GM23338 (cell line): ENCODE measurements at regions not wholly inside any gene's neighbourhood (a gene's known extent, or its start where the extent isn't known, plus 50 kb on each side); places are given as distances from the start of the nearest gene placed in this dataset.

Experiments used
- ATAC-seq: fragments of 200-7000 bp; cut with Tn5 transposase; 3 replicates; pipeline ENCODE4 v1.9.1; 2020
- DNase-seq: peaks from one replicate; pipeline ENCODE4 v3.0.0-alpha.2; 2015; ENCODE audit warnings: low spot score
- H2AFZ ChIP-seq: fragments of 200-600 bp; sonication (generic); 2 replicates; pipeline ENCODE4 v1.8.0; 2016; ENCODE audit warnings: antibody characterized with exemption, mild to moderate bottlenecking, moderate library complexity
- H3F3A ChIP-seq: fragments of 200-600 bp; sonication (generic); replicated peaks from 2 replicates; pipeline ENCODE4 v1.8.0; 2017; ENCODE audit warnings: antibody characterized with exemption, mixed run types, low read depth
- H3K27ac ChIP-seq: fragments of 200-600 bp; sonication (generic); 2 replicates; pipeline ENCODE4 v1.6.1; 2016; ENCODE audit warnings: low read depth
- H3K27me3 ChIP-seq: fragments of 200-600 bp; sonication (generic); 2 replicates; pipeline ENCODE4 v1.8.0; 2016; ENCODE audit warnings: mild to moderate bottlenecking, mixed run types, moderate library complexity; ENCODE audit not compliant: insufficient read depth
- H3K36me3 ChIP-seq: fragments of 200-600 bp; sonication (generic); 2 replicates; pipeline ENCODE4 v1.8.0; 2016; ENCODE audit warnings: mild to moderate bottlenecking; ENCODE audit not compliant: insufficient read depth
- H3K4me1 ChIP-seq: fragments of 200-600 bp; sonication (generic); 2 replicates; pipeline ENCODE4 v1.8.0; 2016; ENCODE audit warnings: mild to moderate bottlenecking, moderate library complexity; ENCODE audit not compliant: insufficient read depth
- H3K4me2 ChIP-seq: fragments of 200-600 bp; sonication (generic); 2 replicates; pipeline ENCODE4 v1.7.1; 2017; ENCODE audit warnings: mixed run types
- H3K4me3 ChIP-seq: fragments of 200-600 bp; sonication (generic); 2 replicates; pipeline ENCODE4 v1.6.1; 2016; ENCODE audit warnings: mixed run types
- H3K79me2 ChIP-seq: fragments of 200-600 bp; sonication (generic); replicated peaks from 2 replicates; pipeline ENCODE4 v1.8.0; 2017; ENCODE audit warnings: mild to moderate bottlenecking; ENCODE audit not compliant: insufficient read depth
- H3K9me2 ChIP-seq: fragments of 200-600 bp; sonication (generic); 2 replicates; pipeline ENCODE4 v1.8.0; 2017; ENCODE audit not compliant: insufficient read depth
- H4K20me1 ChIP-seq: fragments of 200-600 bp; sonication (generic); replicated peaks from 2 replicates; pipeline ENCODE4 v1.8.0; 2017; ENCODE audit warnings: mild to moderate bottlenecking; ENCODE audit not compliant: insufficient read depth
- H3K27ac Mint-ChIP-seq: 2 replicates; pipeline ENCODE4 v1.8.0; 2020; ENCODE audit warnings: inconsistent platforms, mild to moderate bottlenecking, moderate library complexity, mixed read lengths
- H3K27me3 Mint-ChIP-seq: 3 replicates; pipeline ENCODE4 v1.8.0; 2022; ENCODE audit warnings: low read depth, mild to moderate bottlenecking, moderate library complexity, mixed read lengths, inconsistent platforms; ENCODE audit not compliant: insufficient read depth, poor library complexity
- H3K36me3 Mint-ChIP-seq: 3 replicates; pipeline ENCODE4 v1.8.0; 2021; ENCODE audit warnings: low read depth, mild to moderate bottlenecking, inconsistent platforms, moderate library complexity, mixed read lengths
- H3K4me1 Mint-ChIP-seq: 3 replicates; pipeline ENCODE4 v1.8.0; 2020; ENCODE audit warnings: mild to moderate bottlenecking, inconsistent platforms, mixed read lengths
- H3K4me3 Mint-ChIP-seq: 3 replicates; pipeline ENCODE4 v1.8.0; 2021; ENCODE audit warnings: moderate library complexity, mild to moderate bottlenecking, inconsistent platforms, mixed read lengths
- H3K9me3 Mint-ChIP-seq: 3 replicates; pipeline ENCODE4 v1.8.0; 2020; ENCODE audit warnings: moderate library complexity, mild to moderate bottlenecking, inconsistent platforms, mixed read lengths
- CREB1 ChIP-seq: fragments of 250-450 bp; sonication (Bioruptor Pico); IDR thresholded peaks from 2 replicates; pipeline ENCODE4 v1.5.0; 2020; ENCODE audit warnings: low read depth, mild to moderate bottlenecking, moderate library complexity
- EZH2 ChIP-seq: fragments of 200-600 bp; sonication (generic); IDR thresholded peaks from one replicate; pipeline ENCODE4 v1.8.0; 2017; ENCODE audit warnings: antibody characterized with exemption, mild to moderate bottlenecking, low read depth; ENCODE audit not compliant: unreplicated experiment
- EZH2phosphoT487 ChIP-seq: fragments of 200-600 bp; sonication (generic); IDR thresholded peaks from one replicate; pipeline ENCODE4 v1.8.1; 2018; ENCODE audit warnings: antibody characterized with exemption; ENCODE audit not compliant: unreplicated experiment
- JUNB ChIP-seq: IDR thresholded peaks from one replicate; pipeline ENCODE4 v1.6.1; 2016; ENCODE audit warnings: antibody characterized with exemption; ENCODE audit not compliant: unreplicated experiment
- NANOG ChIP-seq: IDR thresholded peaks from 2 replicates; pipeline ENCODE4 v1.6.1; 2016; ENCODE audit warnings: antibody characterized with exemption, borderline replicate concordance
- POLR2AphosphoS5 ChIP-seq: IDR thresholded peaks from 2 replicates; pipeline ENCODE4 v1.6.1; 2016; ENCODE audit warnings: antibody characterized with exemption, low read depth
- STAT1 ChIP-seq: IDR thresholded peaks from one replicate; pipeline ENCODE4 v1.6.1; 2016; ENCODE audit warnings: antibody characterized with exemption; ENCODE audit not compliant: unreplicated experiment
- ZNF114 ChIP-seq: fragments of 250-450 bp; sonication (Bioruptor Pico); IDR thresholded peaks from 2 replicates; pipeline ENCODE4 v1.5.0; 2020; ENCODE audit warnings: mild to moderate bottlenecking, moderate library complexity
- ZNF331 ChIP-seq: fragments of 250-450 bp; sonication (Bioruptor Pico); IDR thresholded peaks from 2 replicates; pipeline ENCODE4 v1.5.0; 2020; ENCODE audit warnings: low read depth, mild to moderate bottlenecking, moderate library complexity
- ZNF462 ChIP-seq: fragments of 250-450 bp; sonication (Bioruptor Pico); IDR thresholded peaks from 2 replicates; pipeline ENCODE4 v1.5.0; 2020; ENCODE audit warnings: mild to moderate bottlenecking, moderate library complexity
- TF ChIP-seq, protein P1 (sequence below): IDR thresholded peaks from 2 replicates; pipeline ENCODE4 v1.6.1; 2016; ENCODE audit warnings: antibody characterized with exemption
- TF ChIP-seq, protein P2 (sequence below): IDR thresholded peaks from one replicate; pipeline ENCODE4 v1.6.1; 2018; ENCODE audit warnings: antibody characterized with exemption; ENCODE audit not compliant: unreplicated experiment
- TF ChIP-seq, protein P3 (sequence below), 2 experiments: fragments of 200-600 bp in 1 of 2; sonication (generic) in 1 of 2; conservative IDR thresholded peaks; 2 replicates each; pipeline versions ENCODE4 v1.5.1 to v1.6.1; 2016 to 2017; ENCODE audit warnings: antibody characterized with exemption in 2 of 2, low read depth in 2 of 2, mild to moderate bottlenecking in 2 of 2, moderate library complexity in 1 of 2

GRCh38 chr2:37746883-37747282 is 75.4 kb upstream of the CDC42EP3 start:
- H3K36me3 ChIP-seq: no peaks in the 10 kb centered on the region
- ATAC-seq (no peak), DNase-seq (no peak)
- no peaks in the 10 kb centered on the region for H3K4me1 ChIP-seq
- no peak overlapping the region for H3K4me3 ChIP-seq
- H3K79me2 ChIP-seq: no peaks in the 10 kb centered on the region
- H3K4me3 Mint-ChIP-seq: no peak overlapping the region
- no peak overlapping the region for H2AFZ ChIP-seq
- H3K27me3 ChIP-seq: no peaks in the 10 kb centered on the region
- peaks cover 2% of the 10 kb centered on the region for H3K27me3 Mint-ChIP-seq
- TF ChIP-seq ZNF114 (CRISPR knock-in tag) (no peak), EZH2phosphoT487 (no peak), EZH2 (no peak), STAT1 (no peak), NANOG (no peak), ZNF331 (CRISPR knock-in tag) (no peak), POLR2AphosphoS5 (no peak), JUNB (no peak), ZNF462 (CRISPR knock-in tag) (no peak), CREB1 (CRISPR knock-in tag) (no peak)
- TF ChIP-seq, protein P1, sequence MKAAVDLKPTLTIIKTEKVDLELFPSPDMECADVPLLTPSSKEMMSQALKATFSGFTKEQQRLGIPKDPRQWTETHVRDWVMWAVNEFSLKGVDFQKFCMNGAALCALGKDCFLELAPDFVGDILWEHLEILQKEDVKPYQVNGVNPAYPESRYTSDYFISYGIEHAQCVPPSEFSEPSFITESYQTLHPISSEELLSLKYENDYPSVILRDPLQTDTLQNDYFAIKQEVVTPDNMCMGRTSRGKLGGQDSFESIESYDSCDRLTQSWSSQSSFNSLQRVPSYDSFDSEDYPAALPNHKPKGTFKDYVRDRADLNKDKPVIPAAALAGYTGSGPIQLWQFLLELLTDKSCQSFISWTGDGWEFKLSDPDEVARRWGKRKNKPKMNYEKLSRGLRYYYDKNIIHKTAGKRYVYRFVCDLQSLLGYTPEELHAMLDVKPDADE: no peak
- TF ChIP-seq, protein P2, sequence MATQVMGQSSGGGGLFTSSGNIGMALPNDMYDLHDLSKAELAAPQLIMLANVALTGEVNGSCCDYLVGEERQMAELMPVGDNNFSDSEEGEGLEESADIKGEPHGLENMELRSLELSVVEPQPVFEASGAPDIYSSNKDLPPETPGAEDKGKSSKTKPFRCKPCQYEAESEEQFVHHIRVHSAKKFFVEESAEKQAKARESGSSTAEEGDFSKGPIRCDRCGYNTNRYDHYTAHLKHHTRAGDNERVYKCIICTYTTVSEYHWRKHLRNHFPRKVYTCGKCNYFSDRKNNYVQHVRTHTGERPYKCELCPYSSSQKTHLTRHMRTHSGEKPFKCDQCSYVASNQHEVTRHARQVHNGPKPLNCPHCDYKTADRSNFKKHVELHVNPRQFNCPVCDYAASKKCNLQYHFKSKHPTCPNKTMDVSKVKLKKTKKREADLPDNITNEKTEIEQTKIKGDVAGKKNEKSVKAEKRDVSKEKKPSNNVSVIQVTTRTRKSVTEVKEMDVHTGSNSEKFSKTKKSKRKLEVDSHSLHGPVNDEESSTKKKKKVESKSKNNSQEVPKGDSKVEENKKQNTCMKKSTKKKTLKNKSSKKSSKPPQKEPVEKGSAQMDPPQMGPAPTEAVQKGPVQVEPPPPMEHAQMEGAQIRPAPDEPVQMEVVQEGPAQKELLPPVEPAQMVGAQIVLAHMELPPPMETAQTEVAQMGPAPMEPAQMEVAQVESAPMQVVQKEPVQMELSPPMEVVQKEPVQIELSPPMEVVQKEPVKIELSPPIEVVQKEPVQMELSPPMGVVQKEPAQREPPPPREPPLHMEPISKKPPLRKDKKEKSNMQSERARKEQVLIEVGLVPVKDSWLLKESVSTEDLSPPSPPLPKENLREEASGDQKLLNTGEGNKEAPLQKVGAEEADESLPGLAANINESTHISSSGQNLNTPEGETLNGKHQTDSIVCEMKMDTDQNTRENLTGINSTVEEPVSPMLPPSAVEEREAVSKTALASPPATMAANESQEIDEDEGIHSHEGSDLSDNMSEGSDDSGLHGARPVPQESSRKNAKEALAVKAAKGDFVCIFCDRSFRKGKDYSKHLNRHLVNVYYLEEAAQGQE: no peak
- TF ChIP-seq, protein P3, sequence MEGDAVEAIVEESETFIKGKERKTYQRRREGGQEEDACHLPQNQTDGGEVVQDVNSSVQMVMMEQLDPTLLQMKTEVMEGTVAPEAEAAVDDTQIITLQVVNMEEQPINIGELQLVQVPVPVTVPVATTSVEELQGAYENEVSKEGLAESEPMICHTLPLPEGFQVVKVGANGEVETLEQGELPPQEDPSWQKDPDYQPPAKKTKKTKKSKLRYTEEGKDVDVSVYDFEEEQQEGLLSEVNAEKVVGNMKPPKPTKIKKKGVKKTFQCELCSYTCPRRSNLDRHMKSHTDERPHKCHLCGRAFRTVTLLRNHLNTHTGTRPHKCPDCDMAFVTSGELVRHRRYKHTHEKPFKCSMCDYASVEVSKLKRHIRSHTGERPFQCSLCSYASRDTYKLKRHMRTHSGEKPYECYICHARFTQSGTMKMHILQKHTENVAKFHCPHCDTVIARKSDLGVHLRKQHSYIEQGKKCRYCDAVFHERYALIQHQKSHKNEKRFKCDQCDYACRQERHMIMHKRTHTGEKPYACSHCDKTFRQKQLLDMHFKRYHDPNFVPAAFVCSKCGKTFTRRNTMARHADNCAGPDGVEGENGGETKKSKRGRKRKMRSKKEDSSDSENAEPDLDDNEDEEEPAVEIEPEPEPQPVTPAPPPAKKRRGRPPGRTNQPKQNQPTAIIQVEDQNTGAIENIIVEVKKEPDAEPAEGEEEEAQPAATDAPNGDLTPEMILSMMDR (conservative IDR thresholded peaks at IDR 0.05; ENCODE audit: low read depth in 2 of 2): no peak
- no peak overlapping the region for H3K27ac ChIP-seq
- no peak overlapping the region for H3K27ac Mint-ChIP-seq
- H3K4me2 ChIP-seq: no peak overlapping the region
- H3F3A ChIP-seq: no peaks in the 10 kb centered on the region
- H4K20me1 ChIP-seq: no peaks in the 10 kb centered on the region
- no peaks in the 10 kb centered on the region for H3K9me2 ChIP-seq
- H3K9me3 Mint-ChIP-seq: no peaks in the 10 kb centered on the region
- no peaks in the 10 kb centered on the region for H3K4me1 Mint-ChIP-seq
- H3K36me3 Mint-ChIP-seq: no peaks in the 10 kb centered on the region
